BJ (cell line): ENCODE measurements at regions not wholly inside any gene's neighbourhood (a gene's known extent, or its start where the extent isn't known, plus 50 kb on each side); places are given as distances from the start of the nearest gene placed in this dataset.
A peak's percentile ranks its signal among the peaks of the same experiment; 100 is the strongest.

Experiments used
- CTCF ChIA-PET: fragments of 350-600 bp; formaldehyde crosslinking; extraction: SDS; loops from one replicate; lab custom pipeline; 2021; ENCODE audit warnings: antibody characterized with exemption, inconsistent platforms; lab: Yijun Ruan, JAX
- POLR2A ChIA-PET: fragments of 300-600 bp; sonication (Branson Sonifier 250); formaldehyde crosslinking; extraction: SDS; loops from one replicate; lab custom pipeline; 2021; ENCODE audit warnings: antibody characterized with exemption; lab: Charles Lee
- DNase-seq: peaks from one replicate; pipeline ENCODE4 v3.0.0-alpha.2; 2011; ENCODE audit warnings: low read depth
- H3K27me3 ChIP-seq: 2 replicates; pipeline ENCODE4 v1.6.0; 2011; ENCODE audit warnings: low read length; ENCODE audit not compliant: control insufficient read depth, insufficient read depth
- H3K36me3 ChIP-seq: 2 replicates; pipeline ENCODE4 v1.5.1; 2011; ENCODE audit warnings: low read length; ENCODE audit not compliant: control insufficient read depth, insufficient read depth
- H3K4me3 ChIP-seq: 2 replicates; pipeline ENCODE4 v1.5.1; 2011; ENCODE audit warnings: low read depth, mild to moderate bottlenecking, control low read depth, low read length
- CTCF ChIP-seq: IDR thresholded peaks from 2 replicates; pipeline ENCODE4 v1.5.1; 2011; ENCODE audit warnings: low read depth, mild to moderate bottlenecking, control low read depth, inconsistent platforms, low read length, moderate library complexity; ENCODE audit not compliant: insufficient read depth

GRCh38 chr7:121490309-121490708, 94.2 kb upstream of the FAM3C start:
- CTCF ChIA-PET = no interaction called here
- no peak overlapping the region for H3K4me3 ChIP-seq
- POLR2A ChIA-PET = no interaction called here
- no peaks in the 10 kb centered on the region for H3K36me3 ChIP-seq
- DNase-seq = no peak
- H3K27me3 ChIP-seq = no peaks in the 10 kb centered on the region
- no peak for TF ChIP-seq CTCF

DNA sequence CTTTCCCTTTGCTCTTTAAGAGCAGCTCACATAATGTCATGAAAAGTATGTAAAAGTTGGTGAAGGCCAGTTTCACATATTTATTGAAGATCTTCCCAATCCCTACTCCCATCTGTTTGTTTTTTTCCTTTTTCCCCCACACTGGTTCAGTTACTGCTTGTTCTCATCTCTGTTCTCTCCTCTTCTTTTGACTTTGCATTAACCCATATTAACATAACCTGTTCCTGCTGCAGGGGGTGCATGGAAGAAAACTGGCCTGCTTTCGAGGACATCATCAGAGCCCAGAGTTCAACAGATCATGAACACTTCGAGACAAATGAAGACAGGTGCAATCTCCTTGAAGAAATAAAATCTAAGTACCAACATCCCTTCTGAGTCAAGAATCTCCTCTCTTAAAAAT, 93.3 kb upstream of the FAM3C start:
- no peaks in the 10 kb centered on the region for H3K27me3 ChIP-seq
- ChIA-PET CTCF (no interaction called here), POLR2A (no interaction called here)
- DNase-seq = no peak
- TF ChIP-seq CTCF = no peak
- H3K36me3 ChIP-seq = no peaks in the 10 kb centered on the region
- H3K4me3 ChIP-seq = no peak overlapping the region

- POLR2A ChIA-PET = no interaction called here
- Histone ChIP-seq H3K27me3 (no peaks in the 10 kb centered on the region), H3K4me3 (no peak overlapping the region), H3K36me3 (no peaks in the 10 kb centered on the region)
- TF ChIP-seq CTCF = no peak
- CTCF ChIA-PET = interaction anchor here (1.0 kb wide), 1 partner anchor 12 kb away, joined by 4 read pairs; no protein-coding TSS in a partner anchor
- DNase-seq = no peak
These were observed 92.1 kb upstream of the FAM3C start for GRCh38 chr7:121488111-121488650.

DNA sequence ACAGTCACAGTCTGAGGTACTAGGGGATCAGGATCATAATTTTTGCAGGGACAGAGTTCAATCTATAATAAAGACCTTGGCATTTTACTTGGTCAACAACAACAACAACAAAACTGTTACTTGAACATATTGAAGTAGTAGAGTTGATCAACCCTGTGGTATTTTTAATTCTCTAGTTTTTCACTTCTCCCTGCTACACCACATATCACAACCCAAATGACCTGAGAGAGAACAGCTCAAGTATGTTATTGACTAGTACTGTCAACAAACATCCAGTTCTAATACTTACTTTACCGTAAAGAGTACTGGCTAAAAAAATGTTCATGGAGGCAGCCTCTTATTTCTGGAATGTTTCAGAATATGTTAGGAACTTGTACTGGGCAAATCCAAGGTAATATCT, 90.5 kb upstream of the FAM3C start:
- ChIA-PET POLR2A (interaction anchor here (0.7 kb wide), 1 partner anchor 144 kb away, joined by 3 read pairs; no protein-coding TSS in a partner anchor), CTCF (no interaction called here)
- no peak for TF ChIP-seq CTCF
- no peak for DNase-seq
- Histone ChIP-seq H3K36me3 (no peaks in the 10 kb centered on the region), H3K4me3 (no peak overlapping the region), H3K27me3 (no peaks in the 10 kb centered on the region)

DNA sequence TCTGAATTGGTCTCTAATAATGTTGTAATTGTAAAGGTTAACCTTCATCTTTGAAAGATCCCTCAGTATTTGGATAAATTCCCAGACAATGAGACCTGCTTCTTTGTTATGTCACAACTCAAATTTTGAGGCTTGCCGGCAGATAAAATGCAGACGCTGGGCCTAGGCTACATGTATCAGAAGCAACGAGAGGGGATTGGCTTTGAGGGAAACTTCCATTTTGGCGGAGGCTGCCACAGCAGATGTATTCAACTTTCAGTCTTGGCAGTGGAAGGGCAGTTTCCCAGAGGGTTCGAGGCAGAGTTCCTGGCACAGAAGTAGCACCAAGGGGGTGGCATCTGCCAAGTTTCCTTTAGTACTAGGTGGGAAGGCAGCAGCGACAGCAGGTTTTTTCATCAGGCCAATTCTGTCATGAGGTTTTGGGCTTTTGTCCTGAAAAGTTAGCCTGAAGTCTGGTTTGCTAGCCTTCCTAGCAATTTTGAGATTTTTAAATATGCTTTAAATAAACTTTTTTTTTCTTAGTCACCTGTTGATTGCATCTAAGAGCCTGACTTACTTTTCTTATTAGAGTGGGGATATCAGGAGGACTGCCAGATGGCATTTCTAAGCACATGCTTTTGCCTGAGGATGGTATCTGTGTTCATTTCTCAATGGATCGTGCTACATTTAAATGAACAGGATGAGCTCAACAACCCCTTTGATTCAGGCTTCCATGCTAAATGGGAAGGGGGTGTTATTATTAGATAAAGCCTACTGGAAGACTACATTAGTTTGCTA, 89.5 kb upstream of the FAM3C start:
- CTCF ChIA-PET = interaction anchor here (1.1 to 1.2 kb wide), 2 partner anchors 19 to 31 kb away, joined by 3 to 4 read pairs; no protein-coding TSS in a partner anchor
- Histone ChIP-seq H3K4me3 (no peak overlapping the region), H3K27me3 (no peaks in the 10 kb centered on the region), H3K36me3 (no peaks in the 10 kb centered on the region)
- peak; percentile 26 for DNase-seq
- POLR2A ChIA-PET = no interaction called here
- no peak for TF ChIP-seq CTCF
